ENCODE measurements at regions not wholly inside any gene's neighbourhood (a gene's known extent, or its start where the extent isn't known, plus 50 kb on each side); places are given as distances from the start of the nearest gene placed in this dataset.
"Not testable (repeated sequence)": the region's sequence is repeated elsewhere in the genome, so short reads cannot be mapped to it uniquely, and the experiment has no call there.

DNA sequence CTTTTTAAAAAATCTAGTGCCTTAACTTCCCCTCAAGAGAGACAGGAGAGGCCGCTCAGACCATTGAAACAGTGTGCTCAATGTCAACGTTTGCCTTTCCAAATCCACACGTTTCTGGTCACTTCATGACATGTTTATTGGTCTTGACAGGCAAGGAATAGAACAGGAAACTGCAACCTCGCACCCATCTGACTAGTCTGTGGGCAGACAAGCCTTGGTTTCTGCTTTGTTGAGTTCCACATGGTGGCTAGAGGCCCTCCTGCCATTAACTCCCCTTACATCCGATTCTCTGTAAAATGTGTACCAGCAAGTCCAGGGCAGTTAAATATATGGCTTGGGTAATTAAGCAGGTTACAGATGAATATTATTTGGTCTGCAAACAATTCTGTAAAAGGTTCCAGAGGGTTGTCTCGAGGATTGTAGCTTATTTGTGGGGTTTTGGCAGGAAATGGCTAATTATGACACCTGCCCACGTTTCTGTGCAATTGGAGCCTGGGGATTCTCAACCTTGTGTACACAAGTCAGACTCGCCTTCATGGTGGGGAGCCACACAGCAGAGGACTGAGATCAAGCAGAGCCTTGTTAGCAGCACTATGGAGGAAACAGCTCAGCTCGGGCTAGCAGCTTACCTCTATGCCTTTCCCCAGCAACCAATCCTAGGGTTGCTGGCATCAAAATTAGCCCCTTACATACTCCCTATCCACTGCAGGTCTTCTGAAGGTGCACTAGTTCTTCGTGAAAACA, 317.5 kb upstream of the IGF1R start:
- no peak for DNase-seq

- no peak for DNase-seq
These were observed 316.7 kb upstream of the IGF1R start for GRCh38 chr15:98331676-98332075.

DNA sequence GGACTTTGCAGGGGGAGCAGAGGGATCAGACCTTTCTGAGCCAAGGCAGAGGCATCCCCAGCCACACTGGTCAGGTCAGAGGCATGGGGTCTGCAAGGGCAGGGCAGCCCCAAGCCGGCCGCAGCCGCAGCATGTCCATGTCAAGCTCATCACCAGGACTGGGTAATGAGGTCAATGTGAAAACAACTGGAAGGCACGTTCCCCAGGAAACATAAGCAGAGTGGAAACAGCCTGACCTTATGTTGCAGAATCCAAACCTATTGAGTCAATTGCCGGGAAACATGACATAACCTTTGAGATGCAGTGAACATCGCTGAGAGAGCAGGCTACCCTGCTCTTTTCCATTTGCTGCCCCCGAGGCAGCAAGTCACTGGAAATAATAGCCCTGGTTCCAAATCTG, 315.1 kb upstream of the IGF1R start:
- DNase-seq, result no peak

DNA sequence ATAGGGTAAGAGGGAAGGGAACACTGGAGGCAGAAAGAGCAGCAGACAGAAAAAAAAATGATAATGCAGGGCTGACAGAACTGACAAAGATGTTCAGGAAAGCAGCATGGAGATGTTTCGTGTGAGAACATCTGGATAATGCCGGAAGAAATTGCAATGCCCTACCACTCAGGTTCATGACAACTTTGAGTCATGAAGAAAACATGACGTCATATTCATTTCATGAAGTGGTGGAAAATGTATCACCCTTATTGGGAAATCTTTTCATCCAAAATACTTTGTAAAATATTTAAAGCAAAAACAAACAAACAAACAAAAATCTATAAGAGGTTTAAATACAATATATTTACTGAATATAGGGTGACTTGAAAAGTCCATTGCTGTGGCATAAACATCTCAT, 305.4 kb upstream of the IGF1R start:
- no peak for DNase-seq

GRCh38 chr15:98344591-98344990, 303.7 kb upstream of the IGF1R start:
- DNase-seq, result no peak

DNA sequence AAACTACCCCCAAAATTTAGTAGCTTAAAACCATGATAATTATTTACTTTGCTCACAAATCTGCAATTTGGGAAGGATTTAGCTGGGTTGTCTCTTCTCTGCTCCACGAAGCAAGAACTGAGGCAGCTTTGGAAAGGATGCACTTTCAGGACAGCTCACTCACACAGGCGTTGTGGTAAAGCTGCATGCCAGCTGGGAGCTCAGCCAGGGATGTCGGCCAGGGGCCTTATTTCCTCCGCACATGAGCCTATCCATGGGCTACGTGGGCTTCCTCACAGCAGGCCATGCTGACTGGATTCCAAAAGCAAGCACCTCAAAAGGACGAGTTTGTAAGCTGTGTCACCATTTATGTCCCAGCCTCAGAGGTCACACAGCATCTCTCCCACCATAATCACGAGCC, 301.3 kb upstream of the IGF1R start:
- no peak for DNase-seq

- no peak for DNase-seq
These were observed 300.5 kb upstream of the IGF1R start for GRCh38 chr15:98347866-98348265.

DNA sequence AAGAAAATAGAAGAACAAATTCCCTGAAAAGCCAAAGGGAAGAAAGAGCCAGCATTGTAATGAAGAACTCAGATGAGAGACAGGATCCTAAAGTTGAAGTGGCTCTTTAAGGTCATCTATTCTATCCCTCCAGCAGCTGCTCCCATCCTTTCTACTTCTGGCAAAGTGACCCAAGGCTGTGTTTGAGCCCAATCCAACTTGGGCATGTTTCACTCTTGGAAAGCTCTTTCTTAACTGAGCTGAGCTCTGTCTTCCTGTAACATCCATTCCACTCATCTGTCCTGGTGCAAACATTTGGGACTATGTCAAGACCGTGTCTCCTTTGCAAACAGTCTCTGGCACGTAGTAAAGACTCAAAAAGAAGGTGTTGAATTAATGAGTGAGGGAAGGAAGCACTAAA, 298.1 kb upstream of the IGF1R start:
- DNase-seq, result no peak

DNA sequence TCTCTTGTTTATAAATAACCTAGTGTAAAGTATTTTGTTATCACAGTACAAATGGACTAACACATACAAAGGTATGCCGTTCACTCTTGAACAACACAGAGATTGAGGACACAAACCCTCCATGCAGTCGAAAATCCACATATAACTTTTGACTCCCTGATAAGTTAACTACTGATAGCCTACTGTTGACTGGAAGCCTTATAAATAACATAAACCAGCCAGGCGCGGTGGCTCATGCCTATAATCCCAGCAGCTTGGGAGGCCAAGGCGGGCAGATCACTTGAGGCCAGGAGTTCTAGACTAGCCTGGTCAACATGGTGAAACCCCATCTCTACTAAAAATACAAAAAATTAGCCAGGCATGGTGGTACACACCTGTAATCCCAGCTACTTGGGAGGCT, 290.1 kb upstream of the IGF1R start:
- not testable (repeated sequence) for DNase-seq

DNA sequence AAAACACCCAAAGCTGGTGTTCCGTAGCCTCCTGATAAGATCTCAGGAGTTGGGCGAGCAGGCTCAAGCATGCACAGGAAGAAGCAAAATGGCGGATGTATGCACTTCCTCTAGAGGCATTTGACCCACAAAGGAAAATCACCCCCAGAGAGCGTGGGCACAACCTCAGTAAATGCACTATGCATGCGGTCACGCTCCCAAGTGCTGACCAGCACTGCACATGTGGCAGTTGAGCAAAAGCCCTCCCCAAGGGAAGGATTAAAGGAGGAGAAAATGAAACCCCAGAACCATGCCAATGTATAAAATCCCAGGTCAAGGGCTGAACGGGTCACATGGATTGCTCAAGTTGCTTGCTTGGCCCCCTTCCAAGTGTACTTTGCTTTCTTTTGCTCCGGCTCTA, 289.4 kb upstream of the IGF1R start:
- DNase-seq, result no peak

- no peak for DNase-seq
These were observed 284.9 kb upstream of the IGF1R start for GRCh38 chr15:98363416-98363815.

DNA sequence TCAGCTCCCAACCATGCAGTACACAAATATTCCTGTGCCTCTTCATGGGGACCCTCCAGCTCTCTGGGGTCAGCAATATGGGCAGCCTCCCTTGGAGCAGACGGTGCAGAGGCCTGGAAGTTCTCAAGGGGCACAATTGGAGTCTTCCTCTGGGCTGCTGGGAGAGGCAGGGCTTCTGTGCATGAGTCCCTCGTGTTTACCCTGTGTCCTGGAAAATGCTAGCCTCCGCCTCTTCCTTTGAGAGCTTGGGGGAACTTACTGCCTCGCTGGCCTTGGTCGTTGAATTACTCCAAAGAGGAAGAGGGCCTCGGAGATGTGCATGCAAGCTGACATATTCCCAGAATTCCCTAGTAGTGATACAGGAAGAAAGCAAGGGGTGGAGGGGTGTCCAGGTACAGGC, 284.4 kb upstream of the IGF1R start:
- DNase-seq, result no peak

GRCh38 chr15:98369081-98369716, 279.1 kb upstream of the IGF1R start:
- no peak for DNase-seq

DNA sequence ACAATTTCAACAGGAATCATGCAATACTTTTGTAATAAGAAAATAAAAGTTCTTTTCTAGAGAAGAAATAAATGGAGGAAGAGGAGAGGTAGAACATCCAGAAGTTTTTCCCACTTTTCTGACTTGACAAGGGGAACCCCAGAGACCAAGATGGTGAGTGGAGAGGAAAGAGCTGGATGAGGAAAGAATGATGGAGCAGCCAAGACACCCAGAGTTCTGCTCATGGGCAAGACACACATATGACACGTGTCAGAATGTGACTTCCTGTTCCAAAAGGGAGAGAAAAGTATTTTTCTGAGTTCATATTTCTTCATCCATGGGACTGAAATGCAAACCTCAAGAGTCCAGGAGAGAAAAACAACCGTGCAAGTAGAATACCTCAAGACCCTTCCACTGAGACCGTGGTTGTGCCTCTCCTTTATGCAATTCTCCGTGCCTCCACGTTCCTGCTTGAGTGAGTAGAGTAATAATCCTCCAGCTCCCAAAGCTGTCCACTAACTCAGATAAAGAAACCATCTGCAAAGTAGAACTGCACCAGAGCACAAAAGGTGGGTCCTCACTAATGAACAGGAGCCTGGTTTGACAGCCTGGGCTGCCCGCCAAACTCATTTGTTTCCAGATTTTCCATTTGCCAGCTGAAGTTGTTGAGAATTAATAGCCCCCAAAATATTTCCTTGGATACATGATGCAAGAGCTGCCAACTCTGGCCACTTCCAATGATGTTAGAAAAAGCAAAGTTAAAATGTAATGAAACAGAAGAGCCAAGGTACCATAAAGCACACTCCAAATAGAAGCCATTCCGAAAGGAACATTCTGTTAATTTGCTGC, 272.6 kb upstream of the IGF1R start:
- DNase-seq, result no peak

GRCh38 chr15:98380721-98381120, 267.6 kb upstream of the IGF1R start:
- no peak for DNase-seq

DNA sequence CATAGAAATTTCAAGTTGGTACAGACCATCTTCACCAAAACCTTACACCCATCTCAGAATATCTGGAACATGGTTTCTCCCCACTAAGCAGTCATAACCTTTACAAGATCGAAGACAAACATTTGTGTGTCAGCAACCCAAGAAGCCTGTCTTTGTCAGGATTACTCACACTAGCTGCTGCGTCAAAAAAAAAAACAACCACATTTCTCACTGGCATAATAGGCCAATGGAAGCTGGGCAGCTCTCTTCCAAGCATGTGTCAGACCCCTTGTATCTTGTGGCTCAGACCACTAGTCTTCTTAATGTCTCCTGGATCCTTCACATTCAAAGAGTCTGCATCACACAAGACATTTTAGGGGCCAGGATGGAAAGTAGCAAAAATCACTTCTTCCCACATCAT, 266.9 kb upstream of the IGF1R start:
- DNase-seq, result no peak

- DNase-seq, result no peak
These were observed 266.2 kb upstream of the IGF1R start for GRCh38 chr15:98382139-98382538.

DNA sequence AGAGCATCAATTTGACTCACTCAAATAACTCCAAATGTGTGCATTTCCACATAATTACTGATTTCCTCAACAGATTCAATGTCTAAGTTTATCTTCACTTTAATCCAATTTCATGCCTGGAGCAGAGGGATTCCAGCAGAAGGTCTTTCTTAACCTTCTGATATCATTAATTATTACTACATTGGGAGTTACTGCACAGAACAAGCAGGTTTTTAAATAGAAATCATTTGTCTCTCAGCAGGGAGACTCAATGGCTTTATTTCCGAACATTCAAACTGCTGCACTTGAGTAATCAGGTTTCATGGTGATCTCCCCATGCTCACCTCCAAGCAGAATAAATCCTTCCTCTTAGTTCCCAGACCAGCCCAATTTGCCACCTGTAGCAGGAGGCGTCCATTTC, 264.8 kb upstream of the IGF1R start:
- no peak for DNase-seq

DNA sequence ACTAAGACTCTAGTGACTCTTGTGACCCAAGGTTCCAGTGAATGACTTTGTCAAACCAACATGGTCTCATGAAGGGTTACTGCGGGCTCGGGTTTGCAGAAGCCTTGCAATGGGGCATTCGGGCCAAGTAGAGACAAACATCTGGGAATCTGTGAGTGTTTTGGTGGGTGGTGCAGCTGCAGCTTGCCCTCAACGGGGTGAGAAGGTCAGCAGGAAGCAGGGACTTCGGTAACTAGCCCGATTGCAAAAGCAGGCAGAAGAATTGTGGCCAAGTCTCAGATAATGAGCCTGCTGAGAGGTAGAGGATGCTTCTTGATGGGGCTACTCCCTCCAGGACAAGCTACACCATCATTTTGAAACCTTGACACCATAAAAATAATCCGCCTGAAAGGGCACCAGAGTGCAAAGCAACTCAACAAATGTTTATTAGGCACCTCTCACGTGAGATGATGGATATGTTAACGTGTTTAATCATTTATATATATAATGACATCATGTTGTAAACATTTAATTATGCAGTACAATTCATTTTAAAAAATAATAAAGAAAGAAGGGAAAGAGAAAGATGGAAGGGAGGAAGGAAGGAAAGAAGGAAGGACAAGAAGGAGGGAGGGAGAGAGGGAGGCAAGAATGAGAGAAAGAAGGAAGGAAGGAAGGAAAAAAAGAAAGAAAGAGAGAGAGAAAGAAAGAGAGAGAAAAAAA, 263.9 kb upstream of the IGF1R start:
- no peak for DNase-seq

DNA sequence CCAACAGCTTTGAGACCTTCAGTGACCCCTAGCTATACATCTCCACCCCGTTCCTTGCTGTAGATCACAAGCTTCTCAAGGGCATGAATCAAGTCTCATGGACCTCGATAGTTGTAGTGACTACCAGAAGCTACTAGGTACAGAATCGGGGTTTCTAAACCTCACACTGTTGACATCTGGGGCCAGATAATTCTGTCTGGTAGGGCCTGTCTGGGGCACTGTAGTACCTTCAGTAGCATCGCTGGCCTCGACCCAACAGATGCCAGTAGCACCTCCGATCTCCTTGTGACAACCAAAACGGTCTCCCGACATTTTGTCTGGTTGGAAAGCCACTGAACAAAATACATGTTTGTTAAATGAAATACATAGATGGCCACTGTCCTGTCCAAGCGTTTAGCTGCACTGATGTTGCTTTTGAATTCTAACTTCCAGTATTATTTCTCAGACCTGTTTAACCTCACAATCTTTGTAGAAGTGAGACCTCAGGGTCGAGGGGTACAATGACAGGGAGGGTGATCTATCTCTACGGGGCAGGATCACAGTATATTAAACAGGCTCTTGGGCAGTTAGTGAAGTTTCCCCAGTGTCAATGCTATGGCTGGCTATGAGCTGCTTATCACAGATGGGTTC, 262.5 kb upstream of the IGF1R start:
- DNase-seq, result no peak

GRCh38 chr15:98386561-98386960, 261.8 kb upstream of the IGF1R start:
- no peak for DNase-seq

- DNase-seq, result no peak
These were observed 260.5 kb upstream of the IGF1R start for GRCh38 chr15:98387866-98388265.

All from activated naive CD4-positive, alpha-beta T cell (primary cell).